Right lung (tissue), 2 donors: ENCODE measurements at regions not wholly inside any gene's neighbourhood (a gene's known extent, or its start where the extent isn't known, plus 50 kb on each side); places are given as distances from the start of the nearest gene placed in this dataset.

ENCODE experiments used
- DNase-seq, 2 donors: peaks; one replicate each; pipeline ENCODE4 v3.0.0-alpha.2; 2013

GRCh38 chr3:102113421-102114041, 264.2 kb downstream of the NFKBIZ start:
- DNase-seq, result no peak

GRCh38 chr3:102114264-102114979, 265.1 kb downstream of the NFKBIZ start:
- no peak for DNase-seq

- DNase-seq, result no peak
Observed at GRCh38 chr3:102122527-102122926, 273.2 kb downstream of the NFKBIZ start.

- DNase-seq, result no peak
Observed at GRCh38 chr3:102123590-102124190, 274.4 kb downstream of the NFKBIZ start.

- DNase-seq, result no peak
Observed at GRCh38 chr3:102124282-102124681, 275.0 kb downstream of the NFKBIZ start.

- no peak for DNase-seq
Observed at GRCh38 chr3:102124704-102125103, 275.4 kb downstream of the NFKBIZ start.

- DNase-seq, result no peak
Observed at GRCh38 chr3:102125197-102125993, 276.1 kb downstream of the NFKBIZ start.

GRCh38 chr3:102125994-102126368, 276.7 kb downstream of the NFKBIZ start:
- no peak for DNase-seq

GRCh38 chr3:102129760-102130608, 280.7 kb downstream of the NFKBIZ start:
- no peak for DNase-seq

GRCh38 chr3:102132370-102132769, 283.1 kb downstream of the NFKBIZ start:
- no peak for DNase-seq

GRCh38 chr3:102133376-102133775, 284.1 kb downstream of the NFKBIZ start:
- no peak for DNase-seq

- DNase-seq, result no peak
Observed at GRCh38 chr3:102135316-102135715, 286.0 kb downstream of the NFKBIZ start.

GRCh38 chr3:102136183-102136582, 286.9 kb downstream of the NFKBIZ start:
- no peak for DNase-seq

- no peak for DNase-seq
Observed at GRCh38 chr3:102140116-102140515, 290.8 kb downstream of the NFKBIZ start.

- no peak for DNase-seq
Observed at GRCh38 chr3:102141096-102141927, 292.0 kb downstream of the NFKBIZ start.

- DNase-seq, result no peak
Observed at GRCh38 chr3:102141928-102142239, 292.6 kb downstream of the NFKBIZ start.

GRCh38 chr3:102142379-102143060, 292.3 kb upstream of the ZPLD1 start:
- no peak for DNase-seq

GRCh38 chr3:102143536-102143935, 291.3 kb upstream of the ZPLD1 start:
- DNase-seq, result no peak

- no peak for DNase-seq
Observed at GRCh38 chr3:102144063-102144462, 290.8 kb upstream of the ZPLD1 start.
